ENCODE measurements at regions not wholly inside any gene's neighbourhood (a gene's known extent, or its start where the extent isn't known, plus 50 kb on each side); places are given as distances from the start of the nearest gene placed in this dataset.

DNA sequence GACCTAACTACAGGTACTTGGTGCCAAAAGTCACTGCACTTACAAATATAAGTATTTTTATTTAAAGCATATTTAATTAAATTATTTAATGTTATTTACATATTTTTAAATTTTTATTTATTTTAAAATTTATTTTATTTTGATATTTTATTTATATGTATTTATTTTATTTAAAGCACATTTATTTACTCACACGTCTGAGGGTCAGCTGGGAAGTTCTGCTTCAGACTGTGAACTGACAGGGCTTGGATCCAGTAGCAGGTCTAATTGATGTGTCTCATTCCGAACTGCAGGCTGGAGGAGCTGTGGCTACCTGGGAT lies 392.5 kb downstream of the GBA3 start:
- no peak for TF ChIP-seq POLR2A (IDR thresholded peaks at IDR 0.05; ENCODE audit: low read depth, low read length)
- no peak for TF ChIP-seq POLR2AphosphoS5 (IDR thresholded peaks at IDR 0.05; ENCODE audit: low read depth, low read length)
- no peak for TF ChIP-seq TAF1 (IDR thresholded peaks at IDR 0.05; ENCODE audit: low read depth, low read length)
- no peak for TF ChIP-seq PAX5 (IDR thresholded peaks at IDR 0.05; ENCODE audit: insufficient read depth, low read length, severe bottlenecking)
- TF ChIP-seq POU2F2 (IDR thresholded peaks at IDR 0.05; ENCODE audit: low read depth, low read length), result no peak

Measured in GM12891 (cell line).